ENCODE measurements at regions not wholly inside any gene's neighbourhood (a gene's known extent, or its start where the extent isn't known, plus 50 kb on each side); places are given as distances from the start of the nearest gene placed in this dataset.
A peak's percentile ranks its signal among the peaks of the same experiment; 100 is the strongest.

- TF ChIP-seq SIX1 (CRISPR knock-in tag; IDR thresholded peaks at IDR 0.05; ENCODE audit: borderline replicate concordance) (peak; percentile 89), MTERF4 (CRISPR knock-in tag; IDR thresholded peaks at IDR 0.05) (no peak), ATF7-NPFF (CRISPR knock-in tag; IDR thresholded peaks at IDR 0.05; ENCODE audit: low read depth) (no peak), SATB2 (CRISPR knock-in tag; IDR thresholded peaks at IDR 0.05) (no peak; the same call in 1 of the 2 replicates), ZNF260 (CRISPR knock-in tag; IDR thresholded peaks at IDR 0.05; ENCODE audit: borderline replicate concordance, low read depth) (no peak), ZNF788 (CRISPR knock-in tag; IDR thresholded peaks at IDR 0.05; ENCODE audit: borderline replicate concordance) (peak; percentile 25; the same call in 1 of the 2 replicates), ZNF558 (CRISPR knock-in tag; IDR thresholded peaks at IDR 0.05; ENCODE audit: borderline replicate concordance) (no peak), ZNF414 (CRISPR knock-in tag; IDR thresholded peaks at IDR 0.05) (peak; percentile 36; the same call in 1 of the 2 replicates), ZNF850 (CRISPR knock-in tag; conservative IDR thresholded peaks at IDR 0.05) (no peak), ZNF652 (CRISPR knock-in tag; IDR thresholded peaks at IDR 0.05; ENCODE audit: borderline replicate concordance, low read depth) (no peak), ZBTB40 (IDR thresholded peaks at IDR 0.05) (no peak), ZBTB40 (CRISPR knock-in tag; IDR thresholded peaks at IDR 0.05) (no peak; the same call in 1 of the 2 replicates), NPAS2 (CRISPR knock-in tag; IDR thresholded peaks at IDR 0.05; ENCODE audit: borderline replicate concordance) (no peak), TFDP1 (CRISPR knock-in tag; IDR thresholded peaks at IDR 0.05; ENCODE audit: borderline replicate concordance) (no peak), ZNF710 (CRISPR knock-in tag; IDR thresholded peaks at IDR 0.05; ENCODE audit: borderline replicate concordance) (peak; percentile 63; the same call in 1 of the 2 replicates)
Observed at GRCh38 chr13:100734194-100734720, 59.7 kb upstream of the TMTC4 start (continued).
